NCI-H146 treated with DMSO at 0.1 percent for 48 hours (cell line): ENCODE measurements at regions not wholly inside any gene's neighbourhood (a gene's known extent, or its start where the extent isn't known, plus 50 kb on each side); places are given as distances from the start of the nearest gene placed in this dataset.

ENCODE experiments used
- DNase-seq: peaks from one replicate; lab custom pipeline; 2025; ENCODE audit not compliant: unreplicated experiment; lab: John Stamatoyannopoulos, UW

DNA sequence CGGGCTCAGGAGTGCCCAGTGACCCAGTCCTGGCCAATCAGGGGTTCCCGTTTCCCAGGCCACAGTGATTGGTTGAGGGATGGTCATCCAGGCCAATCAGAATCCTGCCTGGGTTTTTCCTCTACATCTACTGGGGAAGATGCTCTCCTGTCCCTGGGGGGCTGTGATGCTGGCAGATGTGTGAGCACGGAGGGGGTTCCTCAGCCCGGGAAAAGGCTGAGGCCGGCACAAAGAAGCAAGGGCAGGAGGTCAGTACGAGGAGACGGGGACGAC lies 171.2 kb downstream of the CTTN start:
- DNase-seq, result no peak

- no peak for DNase-seq
These were observed 171.8 kb downstream of the CTTN start for GRCh38 chr11:70569996-70570692.

DNA sequence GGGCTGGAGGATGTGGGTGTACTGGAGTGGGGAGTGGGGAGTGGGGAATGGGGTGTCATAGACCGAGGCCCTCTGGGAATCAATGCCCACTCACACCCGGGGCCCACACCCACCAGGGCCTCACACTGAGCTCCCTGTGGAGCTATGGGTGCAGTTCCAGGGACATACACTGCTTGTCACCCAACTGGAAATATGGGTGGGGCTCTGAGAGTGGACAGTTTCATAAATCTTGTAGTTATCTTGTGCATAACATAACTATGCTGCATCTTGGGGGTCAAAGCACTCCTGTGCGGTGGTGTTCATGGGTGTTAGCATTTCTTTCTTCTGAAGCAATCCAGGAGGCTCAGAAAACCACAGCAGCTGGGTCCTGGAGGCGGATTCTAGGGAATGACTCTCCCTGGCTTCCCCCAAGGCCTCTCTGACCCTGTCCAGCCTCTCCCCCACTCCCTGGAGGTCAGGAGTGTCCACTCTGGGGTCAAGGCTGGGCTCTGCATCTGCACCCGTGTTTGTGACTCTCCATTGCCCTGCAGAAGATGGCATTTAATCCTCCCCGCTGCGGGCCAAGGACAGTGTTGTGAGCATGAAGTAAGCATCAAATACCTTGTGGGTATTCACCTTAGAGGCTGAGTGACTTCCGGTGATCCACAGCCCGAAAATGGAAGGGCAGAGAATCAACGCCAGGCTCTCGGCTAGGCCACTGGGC lies 172.5 kb downstream of the CTTN start:
- no peak for DNase-seq

GRCh38 chr11:70572974-70573260 lies 174.6 kb downstream of the CTTN start:
- no peak for DNase-seq

GRCh38 chr11:70573701-70574151 lies 175.4 kb downstream of the CTTN start:
- DNase-seq, result no peak

GRCh38 chr11:70574725-70575347 lies 176.5 kb downstream of the CTTN start:
- DNase-seq, result no peak

DNA sequence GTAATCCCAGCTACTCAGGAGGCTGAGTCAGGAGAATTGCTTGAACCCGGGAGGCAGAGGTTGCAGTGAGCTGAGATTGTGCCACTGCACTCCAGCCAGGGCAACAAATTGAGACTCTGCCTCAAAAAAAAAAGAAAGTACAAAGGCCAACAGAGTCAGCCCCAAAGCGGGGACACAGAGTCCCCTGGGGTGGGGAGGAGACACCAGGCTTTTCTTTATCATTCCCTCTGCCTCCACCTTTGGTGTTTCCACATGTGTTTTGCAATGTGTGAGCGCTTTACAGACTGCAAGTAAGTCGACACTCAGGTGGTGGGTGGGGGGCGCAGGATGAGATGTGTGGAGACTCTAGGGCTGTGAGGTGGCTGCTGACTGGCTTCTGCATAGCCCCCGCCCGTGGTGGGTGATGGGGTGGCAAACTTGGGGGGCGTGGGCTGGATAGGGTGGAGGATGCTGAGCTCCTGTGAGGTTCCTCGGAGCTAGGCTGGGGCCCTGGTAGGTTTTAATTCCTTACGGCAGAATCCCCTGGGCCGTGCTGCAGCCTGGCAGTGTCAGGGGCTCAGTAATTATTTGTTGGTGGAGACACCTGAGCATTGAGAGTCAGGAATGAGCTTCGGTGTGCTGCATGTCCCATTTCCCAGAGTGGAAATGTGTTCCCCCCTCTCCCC lies 177.2 kb downstream of the CTTN start:
- DNase-seq, result no peak

DNA sequence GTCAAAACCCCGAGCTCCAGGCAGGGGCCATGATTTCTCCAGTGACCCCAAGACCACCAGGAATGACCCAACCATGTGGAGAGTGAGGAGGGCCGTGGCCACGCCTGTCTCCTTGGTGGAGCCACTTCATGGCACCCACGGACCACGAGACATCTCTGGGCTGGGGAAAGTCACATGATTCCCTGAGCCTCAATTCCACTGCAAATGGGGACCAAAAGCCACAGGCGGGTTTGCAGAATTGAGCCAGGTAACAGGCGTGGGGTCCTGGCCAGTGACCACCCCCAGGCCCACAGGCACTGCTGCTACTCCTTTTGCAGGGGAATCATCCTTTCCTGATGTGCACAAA lies 178.9 kb downstream of the CTTN start:
- DNase-seq, result no peak

- DNase-seq, result no peak
These were observed 179.6 kb downstream of the CTTN start for GRCh38 chr11:70577948-70578347.

DNA sequence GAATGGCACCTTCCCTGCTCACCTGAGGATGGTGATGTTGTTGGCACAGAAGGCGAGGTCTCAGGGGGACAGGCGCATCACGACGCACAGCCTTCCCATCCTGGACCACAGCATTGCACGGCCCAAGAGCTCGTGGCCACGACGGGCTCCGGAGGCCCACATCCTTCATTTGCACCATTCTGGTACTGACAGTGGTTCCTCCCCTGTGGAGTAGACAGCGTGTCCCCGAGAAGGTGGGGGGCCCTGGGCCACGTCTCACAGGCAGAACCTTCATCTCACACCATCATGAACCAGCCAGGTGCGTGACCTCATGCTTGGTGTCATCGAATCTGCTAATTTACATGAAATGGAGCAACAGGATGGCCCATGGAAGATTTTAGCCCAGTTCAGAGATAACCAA lies 180.0 kb downstream of the CTTN start:
- DNase-seq, result no peak

DNA sequence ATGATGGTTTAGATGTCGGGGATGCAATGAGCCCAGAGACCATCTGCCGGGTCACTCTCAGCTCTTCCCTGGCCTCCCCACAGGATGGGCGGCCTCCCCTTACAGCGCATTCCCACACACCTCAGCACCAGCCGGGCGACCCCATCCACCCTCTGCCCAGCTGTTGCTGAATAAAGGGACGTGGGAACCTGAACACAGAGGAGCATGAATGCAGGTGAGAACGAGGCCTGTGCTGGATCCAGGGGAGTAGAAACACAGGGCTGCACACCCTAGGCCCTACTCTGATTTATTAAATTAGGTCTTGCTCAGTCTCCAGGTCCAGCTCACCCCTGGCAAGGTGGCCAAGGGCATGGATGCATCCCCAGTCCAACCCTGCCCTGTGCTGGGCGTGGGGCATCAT lies 180.5 kb downstream of the CTTN start:
- DNase-seq, result no peak

GRCh38 chr11:70579316-70579955 lies 181.1 kb downstream of the CTTN start:
- DNase-seq, result no peak

DNA sequence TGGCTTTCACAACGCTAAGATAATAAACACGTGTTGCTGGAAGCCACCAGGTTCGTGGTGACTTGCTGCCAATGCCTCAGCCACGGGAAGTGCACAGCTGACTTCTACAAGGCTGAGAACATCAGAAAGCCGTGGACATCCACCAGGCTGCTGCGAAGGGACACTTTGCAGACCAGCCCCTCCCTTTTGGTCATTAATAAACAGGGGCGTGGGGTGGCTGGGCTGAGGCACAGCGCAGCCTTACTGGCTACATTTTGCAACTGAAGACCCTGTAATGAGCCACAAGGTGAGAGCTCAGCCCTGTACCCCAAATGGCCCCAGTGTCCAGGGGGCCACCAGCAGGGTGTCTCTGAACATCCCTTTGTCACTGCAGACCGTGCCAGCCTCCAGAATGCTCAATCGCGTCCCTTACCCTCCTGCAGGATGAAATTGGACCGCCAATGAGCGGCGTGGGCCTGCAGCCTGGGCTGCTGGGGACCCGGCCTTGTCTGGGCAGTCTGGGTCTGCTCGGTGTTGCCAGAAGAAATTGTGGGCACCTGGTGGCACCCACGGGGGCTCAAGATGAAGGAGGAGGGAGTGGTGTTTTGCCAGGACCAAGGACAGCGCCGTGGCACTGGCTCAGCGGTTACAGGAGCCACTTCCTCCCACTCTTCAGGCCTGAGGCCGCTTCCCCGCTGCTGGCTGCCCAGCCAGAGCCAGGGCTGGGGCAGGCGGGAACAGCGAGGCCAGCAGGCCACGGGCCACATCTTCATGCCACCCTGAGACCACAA lies 181.9 kb downstream of the CTTN start:
- no peak for DNase-seq

- no peak for DNase-seq
These were observed 183.9 kb downstream of the CTTN start for GRCh38 chr11:70581991-70582885.

- no peak for DNase-seq
These were observed 184.7 kb downstream of the CTTN start for GRCh38 chr11:70582886-70583641.

GRCh38 chr11:70583781-70584218 lies 185.5 kb downstream of the CTTN start:
- DNase-seq, result no peak

- DNase-seq, result no peak
These were observed 186.3 kb downstream of the CTTN start for GRCh38 chr11:70584498-70585235.

DNA sequence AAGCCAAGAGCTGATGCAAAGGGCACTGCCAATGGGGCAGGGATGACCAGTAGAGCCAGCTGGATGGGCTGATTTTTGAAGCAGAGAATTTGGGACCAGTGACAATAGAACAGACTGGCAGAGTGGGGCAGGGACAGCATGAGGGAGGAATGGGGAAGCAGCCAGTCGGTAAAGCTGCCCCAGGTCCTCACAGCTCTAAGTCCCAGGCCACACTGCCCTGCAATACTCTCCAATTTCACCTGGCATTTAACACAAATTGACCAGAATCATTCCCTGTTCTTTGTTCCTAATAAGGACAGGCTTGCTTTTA lies 186.9 kb downstream of the CTTN start:
- DNase-seq, result no peak
